Breast epithelium (tissue), 3 donors: ENCODE measurements at regions not wholly inside any gene's neighbourhood (a gene's known extent, or its start where the extent isn't known, plus 50 kb on each side); places are given as distances from the start of the nearest gene placed in this dataset.

Source experiments
- POLR2A ChIP-seq: fragments of 450-650 bp; IDR thresholded peaks from one replicate; pipeline ENCODE4 v1.6.1; 2016; ENCODE audit warnings: antibody characterized with exemption, mild to moderate bottlenecking, moderate library complexity
- POLR2AphosphoS5 ChIP-seq, 3 donors: sonication (generic); formaldehyde crosslinking; IDR thresholded peaks; one replicate each; pipeline ENCODE4 v1.6.1; 2017; ENCODE audit warnings: antibody characterized with exemption in 3 of 3
- TF ChIP-seq, protein P1 (sequence below), 3 donors: fragments of 450-650 bp; IDR thresholded peaks; one replicate each; pipeline ENCODE4 v1.5.1; 2016 to 2017; ENCODE audit warnings: antibody characterized with exemption in 3 of 3, mild to moderate bottlenecking in 3 of 3, moderate library complexity in 3 of 3

DNA sequence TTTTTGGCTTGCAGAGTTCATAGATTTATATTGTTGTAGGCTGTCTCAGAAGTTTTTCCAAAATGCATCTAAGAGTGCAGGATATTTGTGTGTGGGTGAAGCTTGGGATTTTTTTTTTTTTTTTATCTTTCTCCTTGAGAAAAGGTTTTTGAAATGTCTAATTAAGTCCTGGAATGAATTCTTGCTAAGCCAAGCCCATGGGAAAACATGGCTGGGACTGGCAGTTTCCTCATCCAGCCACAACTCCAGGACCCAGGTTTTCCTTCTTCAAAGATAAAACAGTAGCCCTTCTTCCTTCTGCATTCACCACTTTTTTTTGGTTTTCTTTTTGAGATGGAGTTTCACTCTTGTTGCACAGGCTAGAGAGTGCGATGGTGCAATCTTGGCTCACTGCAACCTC is 242.5 kb upstream of the JAG1 start:
- no peak for TF ChIP-seq POLR2A
- TF ChIP-seq, protein P1, sequence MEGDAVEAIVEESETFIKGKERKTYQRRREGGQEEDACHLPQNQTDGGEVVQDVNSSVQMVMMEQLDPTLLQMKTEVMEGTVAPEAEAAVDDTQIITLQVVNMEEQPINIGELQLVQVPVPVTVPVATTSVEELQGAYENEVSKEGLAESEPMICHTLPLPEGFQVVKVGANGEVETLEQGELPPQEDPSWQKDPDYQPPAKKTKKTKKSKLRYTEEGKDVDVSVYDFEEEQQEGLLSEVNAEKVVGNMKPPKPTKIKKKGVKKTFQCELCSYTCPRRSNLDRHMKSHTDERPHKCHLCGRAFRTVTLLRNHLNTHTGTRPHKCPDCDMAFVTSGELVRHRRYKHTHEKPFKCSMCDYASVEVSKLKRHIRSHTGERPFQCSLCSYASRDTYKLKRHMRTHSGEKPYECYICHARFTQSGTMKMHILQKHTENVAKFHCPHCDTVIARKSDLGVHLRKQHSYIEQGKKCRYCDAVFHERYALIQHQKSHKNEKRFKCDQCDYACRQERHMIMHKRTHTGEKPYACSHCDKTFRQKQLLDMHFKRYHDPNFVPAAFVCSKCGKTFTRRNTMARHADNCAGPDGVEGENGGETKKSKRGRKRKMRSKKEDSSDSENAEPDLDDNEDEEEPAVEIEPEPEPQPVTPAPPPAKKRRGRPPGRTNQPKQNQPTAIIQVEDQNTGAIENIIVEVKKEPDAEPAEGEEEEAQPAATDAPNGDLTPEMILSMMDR (IDR thresholded peaks at IDR 0.05): no peak
- no peak for TF ChIP-seq POLR2AphosphoS5 (IDR thresholded peaks at IDR 0.05)
